Loucy (cell line): ENCODE measurements at regions not wholly inside any gene's neighbourhood (a gene's known extent, or its start where the extent isn't known, plus 50 kb on each side); places are given as distances from the start of the nearest gene placed in this dataset.

Experiments used
- CTCF ChIP-seq: fragments of 200-600 bp; sonication (generic); conservative IDR thresholded peaks from 2 replicates; pipeline ENCODE4 v1.5.1; 2014; ENCODE audit warnings: mild to moderate bottlenecking, antibody characterized with exemption, low read length
- EZH2phosphoT487 ChIP-seq: fragments of 200-600 bp; IDR thresholded peaks from 2 replicates; pipeline ENCODE4 v1.6.1; 2018; ENCODE audit warnings: antibody characterized with exemption, mild to moderate bottlenecking, moderate library complexity, borderline replicate concordance

DNA sequence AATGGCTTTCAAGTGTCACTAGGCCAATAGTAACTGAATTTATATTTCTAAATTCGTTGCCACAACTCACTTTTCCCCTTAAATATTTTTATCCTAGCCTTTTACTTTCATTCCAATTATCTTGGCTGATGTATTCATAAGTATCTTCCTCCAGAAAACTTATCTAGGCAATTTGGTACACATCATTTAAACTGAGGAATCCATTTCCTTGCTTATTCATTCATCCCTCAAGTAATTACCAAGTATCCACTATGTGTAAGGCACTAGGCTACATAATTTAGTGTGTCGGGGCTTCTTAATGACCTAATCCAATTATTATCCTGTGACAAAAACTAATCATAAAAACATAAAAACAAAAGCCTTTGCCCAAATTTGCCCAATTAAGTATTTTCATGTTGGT, 258.3 kb upstream of the TCF21 start:
- no peak for TF ChIP-seq CTCF
- no peak for TF ChIP-seq EZH2phosphoT487
